ENCODE measurements at regions not wholly inside any gene's neighbourhood (a gene's known extent, or its start where the extent isn't known, plus 50 kb on each side); places are given as distances from the start of the nearest gene placed in this dataset.

- Histone ChIP-seq H3K27me3 (ENCODE audit: insufficient read depth, low read length) (no peaks in the 10 kb centered on the region), H3K4me3 (ENCODE audit: low read length) (no peak overlapping the region), H3K27ac (ENCODE audit: low read length) (no peak overlapping the region), H3K9ac (ENCODE audit: low read depth, low read length) (no peak overlapping the region), H3K9me3 (ENCODE audit: insufficient read depth, low read depth, low read length) (no peaks in the 10 kb centered on the region), H3K4me1 (ENCODE audit: insufficient read depth, low read length) (no peaks in the 10 kb centered on the region), H3K36me3 (ENCODE audit: insufficient read depth, low read depth, low read length) (no peaks in the 10 kb centered on the region)
Observed at GRCh38 chr5:155299386-155300005, 285.9 kb downstream of the KIF4B start.

GRCh38 chr5:155303120-155303519 lies 289.6 kb downstream of the KIF4B start:
- Histone ChIP-seq H3K4me1 (ENCODE audit: insufficient read depth, low read length) (no peaks in the 10 kb centered on the region), H3K9me3 (ENCODE audit: insufficient read depth, low read depth, low read length) (no peaks in the 10 kb centered on the region), H3K27me3 (ENCODE audit: insufficient read depth, low read length) (no peaks in the 10 kb centered on the region), H3K9ac (ENCODE audit: low read depth, low read length) (no peak overlapping the region), H3K36me3 (ENCODE audit: insufficient read depth, low read depth, low read length) (no peaks in the 10 kb centered on the region), H3K4me3 (ENCODE audit: low read length) (no peak overlapping the region), H3K27ac (ENCODE audit: low read length) (no peak overlapping the region)

- Histone ChIP-seq H3K27ac (ENCODE audit: low read length) (no peak overlapping the region), H3K9ac (ENCODE audit: low read depth, low read length) (no peak overlapping the region), H3K9me3 (ENCODE audit: insufficient read depth, low read depth, low read length) (no peaks in the 10 kb centered on the region), H3K4me1 (ENCODE audit: insufficient read depth, low read length) (no peaks in the 10 kb centered on the region), H3K4me3 (ENCODE audit: low read length) (no peak overlapping the region), H3K27me3 (ENCODE audit: insufficient read depth, low read length) (no peaks in the 10 kb centered on the region), H3K36me3 (ENCODE audit: insufficient read depth, low read depth, low read length) (no peaks in the 10 kb centered on the region)
Observed at GRCh38 chr5:155307229-155307628, 293.7 kb downstream of the KIF4B start.

GRCh38 chr5:155308289-155308688 lies 294.7 kb downstream of the KIF4B start:
- no peak overlapping the region for H3K4me3 ChIP-seq (ENCODE audit: low read length)
- H3K9ac ChIP-seq (ENCODE audit: low read depth, low read length), result no peak overlapping the region
- no peaks in the 10 kb centered on the region for H3K9me3 ChIP-seq (ENCODE audit: insufficient read depth, low read depth, low read length)
- no peaks in the 10 kb centered on the region for H3K36me3 ChIP-seq (ENCODE audit: insufficient read depth, low read depth, low read length)
- no peak overlapping the region for H3K27ac ChIP-seq (ENCODE audit: low read length)
- H3K27me3 ChIP-seq (ENCODE audit: insufficient read depth, low read length), result no peaks in the 10 kb centered on the region
- no peaks in the 10 kb centered on the region for H3K4me1 ChIP-seq (ENCODE audit: insufficient read depth, low read length)

- Histone ChIP-seq H3K9ac (ENCODE audit: low read depth, low read length) (no peak overlapping the region), H3K27ac (ENCODE audit: low read length) (no peak overlapping the region), H3K4me3 (ENCODE audit: low read length) (no peak overlapping the region), H3K27me3 (ENCODE audit: insufficient read depth, low read length) (no peaks in the 10 kb centered on the region), H3K4me1 (ENCODE audit: insufficient read depth, low read length) (no peaks in the 10 kb centered on the region), H3K36me3 (ENCODE audit: insufficient read depth, low read depth, low read length) (no peaks in the 10 kb centered on the region), H3K9me3 (ENCODE audit: insufficient read depth, low read depth, low read length) (no peaks in the 10 kb centered on the region)
Observed at GRCh38 chr5:155309021-155309746, 295.6 kb downstream of the KIF4B start.

- Histone ChIP-seq H3K9me3 (ENCODE audit: insufficient read depth, low read depth, low read length) (no peaks in the 10 kb centered on the region), H3K9ac (ENCODE audit: low read depth, low read length) (no peak overlapping the region), H3K27me3 (ENCODE audit: insufficient read depth, low read length) (no peaks in the 10 kb centered on the region), H3K4me3 (ENCODE audit: low read length) (no peak overlapping the region), H3K4me1 (ENCODE audit: insufficient read depth, low read length) (no peaks in the 10 kb centered on the region), H3K36me3 (ENCODE audit: insufficient read depth, low read depth, low read length) (no peaks in the 10 kb centered on the region), H3K27ac (ENCODE audit: low read length) (no peak overlapping the region)
Observed at GRCh38 chr5:155311721-155312120, 298.2 kb downstream of the KIF4B start.

- no peak overlapping the region for H3K27ac ChIP-seq (ENCODE audit: low read length)
- no peaks in the 10 kb centered on the region for H3K4me1 ChIP-seq (ENCODE audit: insufficient read depth, low read length)
- no peaks in the 10 kb centered on the region for H3K9me3 ChIP-seq (ENCODE audit: insufficient read depth, low read depth, low read length)
- H3K27me3 ChIP-seq (ENCODE audit: insufficient read depth, low read length), result no peaks in the 10 kb centered on the region
- no peak overlapping the region for H3K9ac ChIP-seq (ENCODE audit: low read depth, low read length)
- no peaks in the 10 kb centered on the region for H3K36me3 ChIP-seq (ENCODE audit: insufficient read depth, low read depth, low read length)
- H3K4me3 ChIP-seq (ENCODE audit: low read length), result no peak overlapping the region
Observed at GRCh38 chr5:155313518-155313917, 300.0 kb downstream of the KIF4B start.

GRCh38 chr5:155316070-155316714 lies 302.6 kb downstream of the KIF4B start:
- Histone ChIP-seq H3K9ac (ENCODE audit: low read depth, low read length) (no peak overlapping the region), H3K9me3 (ENCODE audit: insufficient read depth, low read depth, low read length) (no peaks in the 10 kb centered on the region), H3K4me1 (ENCODE audit: insufficient read depth, low read length) (no peaks in the 10 kb centered on the region), H3K27ac (ENCODE audit: low read length) (no peak overlapping the region), H3K27me3 (ENCODE audit: insufficient read depth, low read length) (no peaks in the 10 kb centered on the region), H3K4me3 (ENCODE audit: low read length) (no peak overlapping the region), H3K36me3 (ENCODE audit: insufficient read depth, low read depth, low read length) (no peaks in the 10 kb centered on the region)

- no peaks in the 10 kb centered on the region for H3K9me3 ChIP-seq (ENCODE audit: insufficient read depth, low read depth, low read length)
- H3K36me3 ChIP-seq (ENCODE audit: insufficient read depth, low read depth, low read length), result no peaks in the 10 kb centered on the region
- H3K9ac ChIP-seq (ENCODE audit: low read depth, low read length), result no peak overlapping the region
- no peak overlapping the region for H3K27ac ChIP-seq (ENCODE audit: low read length)
- no peaks in the 10 kb centered on the region for H3K4me1 ChIP-seq (ENCODE audit: insufficient read depth, low read length)
- no peaks in the 10 kb centered on the region for H3K27me3 ChIP-seq (ENCODE audit: insufficient read depth, low read length)
- no peak overlapping the region for H3K4me3 ChIP-seq (ENCODE audit: low read length)
Observed at GRCh38 chr5:155332618-155333017, 319.1 kb downstream of the KIF4B start.

- H3K9ac ChIP-seq (ENCODE audit: low read depth, low read length), result no peak overlapping the region
- peaks cover 5% of the 10 kb centered on the region; the same call in 1 of the 2 replicates for H3K4me1 ChIP-seq (ENCODE audit: insufficient read depth, low read length)
- H3K9me3 ChIP-seq (ENCODE audit: insufficient read depth, low read depth, low read length), result no peaks in the 10 kb centered on the region
- H3K27me3 ChIP-seq (ENCODE audit: insufficient read depth, low read length), result no peaks in the 10 kb centered on the region
- no peaks in the 10 kb centered on the region for H3K36me3 ChIP-seq (ENCODE audit: insufficient read depth, low read depth, low read length)
- H3K27ac ChIP-seq (ENCODE audit: low read length), result no peak overlapping the region
- H3K4me3 ChIP-seq (ENCODE audit: low read length), result no peak overlapping the region
Observed at GRCh38 chr5:155342956-155343355, 329.4 kb downstream of the KIF4B start.

- H3K27ac ChIP-seq (ENCODE audit: low read length), result no peak overlapping the region
- H3K4me3 ChIP-seq (ENCODE audit: low read length), result no peak overlapping the region
- no peaks in the 10 kb centered on the region for H3K27me3 ChIP-seq (ENCODE audit: insufficient read depth, low read length)
- no peak overlapping the region for H3K9ac ChIP-seq (ENCODE audit: low read depth, low read length)
- peaks cover 5% of the 10 kb centered on the region; the same call in 1 of the 2 replicates for H3K4me1 ChIP-seq (ENCODE audit: insufficient read depth, low read length)
- no peaks in the 10 kb centered on the region for H3K36me3 ChIP-seq (ENCODE audit: insufficient read depth, low read depth, low read length)
- no peaks in the 10 kb centered on the region for H3K9me3 ChIP-seq (ENCODE audit: insufficient read depth, low read depth, low read length)
Observed at GRCh38 chr5:155343468-155343867, 329.9 kb downstream of the KIF4B start.

GRCh38 chr5:155353231-155353630 lies 339.7 kb downstream of the KIF4B start:
- no peaks in the 10 kb centered on the region for H3K27me3 ChIP-seq (ENCODE audit: insufficient read depth, low read length)
- no peak overlapping the region for H3K4me3 ChIP-seq (ENCODE audit: low read length)
- H3K9me3 ChIP-seq (ENCODE audit: insufficient read depth, low read depth, low read length), result peaks cover 6% of the 10 kb centered on the region; the same call in 1 of the 2 replicates
- H3K9ac ChIP-seq (ENCODE audit: low read depth, low read length), result no peak overlapping the region
- H3K27ac ChIP-seq (ENCODE audit: low read length), result no peak overlapping the region
- no peaks in the 10 kb centered on the region for H3K4me1 ChIP-seq (ENCODE audit: insufficient read depth, low read length)
- no peaks in the 10 kb centered on the region for H3K36me3 ChIP-seq (ENCODE audit: insufficient read depth, low read depth, low read length)
